CD4-positive, alpha-beta T cell treated with Interferon gamma for 1 hour (primary cell): ENCODE measurements at regions not wholly inside any gene's neighbourhood (a gene's known extent, or its start where the extent isn't known, plus 50 kb on each side); places are given as distances from the start of the nearest gene placed in this dataset.

ENCODE experiments used
- DNase-seq: peaks from one replicate; pipeline ENCODE4 v3.0.0-alpha.2; 2020

DNA sequence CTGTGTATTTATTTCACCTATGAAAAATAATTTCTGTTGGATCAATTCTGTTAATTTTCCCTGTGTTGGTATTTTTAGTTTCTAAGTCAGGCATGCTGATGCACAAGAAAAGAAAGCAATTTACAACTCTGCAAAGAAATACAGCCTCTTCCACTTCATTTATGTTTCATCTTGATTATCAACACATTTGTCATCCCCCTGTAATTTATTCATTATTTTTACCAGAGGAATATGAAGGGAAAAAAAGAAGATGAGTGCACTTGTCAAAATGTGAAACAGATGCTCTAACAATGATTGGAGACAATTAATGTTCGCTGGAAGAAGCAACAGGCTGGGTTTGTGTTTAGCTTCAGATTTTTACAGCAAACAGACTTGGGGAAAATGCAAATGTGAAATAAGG, 958.5 kb upstream of the SEL1L start:
- no peak for DNase-seq

DNA sequence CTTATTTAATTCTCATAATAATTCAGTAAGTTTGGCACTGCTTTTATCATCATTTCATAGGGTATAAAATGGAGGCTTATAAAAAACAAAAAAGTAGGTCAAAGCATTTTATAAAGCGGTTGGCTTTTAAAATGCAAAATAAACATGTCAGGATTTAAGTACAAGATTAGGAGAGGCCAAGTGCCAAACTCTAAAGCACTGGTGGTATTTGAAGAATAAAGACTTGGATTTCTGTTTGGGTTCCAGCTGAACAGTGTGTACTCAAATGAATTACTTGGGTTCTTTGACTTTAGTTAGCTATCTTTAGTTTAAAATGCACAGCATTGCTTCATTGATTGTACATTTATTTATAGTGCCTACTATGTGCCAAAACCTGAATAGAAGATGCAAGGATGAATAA, 966.6 kb upstream of the SEL1L start:
- no peak for DNase-seq

DNA sequence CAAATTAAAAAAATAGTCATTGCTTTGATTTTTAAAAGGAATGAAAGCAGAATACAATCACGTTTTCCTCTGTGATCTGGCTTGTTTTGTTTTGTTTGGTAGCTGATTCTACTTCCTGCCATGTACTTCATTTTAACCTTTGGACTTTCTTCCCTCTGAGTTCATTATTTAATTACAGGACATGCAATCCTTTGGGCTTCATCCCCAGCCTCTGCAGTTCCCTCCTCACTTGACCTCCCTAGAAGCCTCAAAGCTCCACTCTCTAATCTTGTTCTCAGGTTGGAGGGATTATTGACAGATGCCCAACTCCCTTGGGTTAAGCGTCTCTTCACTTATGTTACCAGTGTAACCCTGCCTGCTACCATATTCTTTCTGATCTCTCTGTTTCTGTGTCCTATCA, 967.9 kb upstream of the SEL1L start:
- DNase-seq, result no peak

DNA sequence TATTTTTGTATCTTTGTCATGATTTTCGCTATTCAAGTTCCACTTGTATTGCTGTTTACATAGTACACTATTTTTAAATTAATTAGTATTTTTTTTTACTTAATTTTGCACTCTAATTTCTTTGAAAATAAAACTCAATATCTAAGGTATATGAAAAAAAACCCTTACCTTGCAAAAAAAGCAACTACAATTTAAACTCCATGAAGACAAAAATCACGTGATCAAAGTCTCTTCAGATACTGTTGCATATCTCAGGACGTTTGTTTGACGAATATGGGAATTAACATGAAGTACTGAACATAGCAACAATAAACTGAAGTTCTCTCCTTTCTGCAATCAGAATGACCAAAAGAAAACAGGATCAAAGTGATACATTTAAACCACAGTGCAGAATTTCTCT, 968.4 kb upstream of the SEL1L start:
- DNase-seq, result no peak

DNA sequence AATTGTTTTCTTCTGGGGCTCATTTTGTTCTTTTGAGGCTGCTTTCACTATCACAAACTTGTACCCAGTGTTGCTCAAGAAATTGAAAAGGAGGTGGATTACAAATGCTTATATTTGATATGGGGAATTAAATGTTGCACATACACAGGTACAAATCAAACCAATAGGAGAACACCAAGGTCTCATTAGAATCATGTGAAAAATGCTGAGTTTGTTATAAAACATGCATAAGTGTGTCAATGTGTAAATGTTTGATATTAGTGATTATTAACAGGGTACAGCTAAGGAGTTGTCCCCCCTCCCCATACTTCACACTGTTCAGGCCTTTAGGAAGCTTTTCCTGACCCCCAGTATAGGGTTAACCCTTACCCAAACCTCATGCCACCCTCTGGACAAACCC, 971.2 kb upstream of the SEL1L start:
- DNase-seq, result no peak

DNA sequence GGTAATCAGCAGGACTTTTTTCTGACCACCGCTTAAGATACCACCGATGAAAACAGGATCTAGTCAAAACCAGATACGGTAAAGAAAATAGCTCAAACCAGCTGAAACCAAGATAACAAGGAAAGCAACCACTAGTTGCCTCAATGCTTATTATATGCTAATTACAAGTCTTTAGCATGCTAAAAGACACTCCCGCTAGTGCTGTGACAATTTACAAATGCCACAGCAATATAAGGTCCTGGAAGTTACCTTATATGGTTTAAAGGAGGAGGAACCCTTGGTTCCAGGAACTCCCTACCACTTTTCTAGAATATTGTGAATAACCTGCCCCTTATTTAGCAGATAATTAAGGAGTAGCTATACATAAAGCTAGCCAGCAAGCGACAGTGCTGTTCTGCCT, 976.4 kb upstream of the SEL1L start:
- no peak for DNase-seq

DNA sequence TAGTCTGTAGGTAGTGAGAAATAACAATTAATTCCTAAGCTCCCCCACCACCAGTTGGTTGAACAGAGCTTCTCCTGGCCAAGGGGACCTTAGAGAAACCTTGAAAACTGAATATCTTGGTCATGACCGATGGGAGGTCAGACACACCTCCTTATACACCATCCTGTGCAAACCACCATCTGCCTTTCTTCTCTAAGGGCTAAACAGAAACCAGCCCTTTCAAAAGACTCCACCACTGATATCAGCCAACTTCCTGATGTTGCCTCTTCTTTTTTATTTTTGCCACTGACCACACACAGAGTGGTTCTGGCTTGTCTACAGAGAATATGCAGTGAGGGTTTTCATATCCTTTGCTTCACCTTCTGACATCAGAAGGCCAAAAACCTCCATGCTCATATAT, 977.7 kb upstream of the SEL1L start:
- no peak for DNase-seq

DNA sequence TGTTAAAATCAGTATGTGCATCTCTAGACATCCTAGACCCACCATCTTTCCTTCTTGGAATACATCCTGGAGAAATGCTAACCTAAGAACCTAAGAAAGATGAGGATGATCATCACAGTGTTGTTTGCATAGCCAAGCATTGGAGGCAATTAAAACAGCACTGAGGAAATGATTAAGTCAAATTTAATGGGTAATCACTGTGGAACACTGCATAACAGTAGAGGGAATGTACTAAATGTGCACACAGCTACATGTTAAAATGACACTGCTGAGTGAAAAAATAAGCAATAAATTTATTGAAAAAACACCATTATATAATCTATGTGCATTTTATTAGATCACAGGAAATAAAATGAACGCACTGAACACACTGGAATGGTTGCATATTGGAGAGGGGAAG, 987.1 kb upstream of the SEL1L start:
- DNase-seq, result no peak

DNA sequence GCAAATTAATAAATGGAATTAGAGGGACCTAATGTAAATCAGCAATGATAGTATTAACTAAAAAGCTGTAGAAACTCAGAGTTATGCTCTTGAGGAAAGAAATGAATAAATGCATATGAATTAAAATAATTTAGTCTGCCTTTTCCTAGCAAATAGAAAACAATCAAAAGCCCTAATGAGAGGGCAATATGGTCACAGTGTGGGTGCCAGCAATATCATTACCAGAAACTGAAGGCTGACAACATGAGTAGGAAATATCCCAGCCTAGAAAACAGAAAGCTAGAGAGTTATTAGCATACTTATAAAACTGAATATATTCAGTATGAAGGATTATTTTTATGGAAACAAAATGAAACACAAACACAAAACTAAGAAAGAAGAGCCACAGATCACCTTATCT, 987.5 kb upstream of the SEL1L start:
- DNase-seq, result no peak

DNA sequence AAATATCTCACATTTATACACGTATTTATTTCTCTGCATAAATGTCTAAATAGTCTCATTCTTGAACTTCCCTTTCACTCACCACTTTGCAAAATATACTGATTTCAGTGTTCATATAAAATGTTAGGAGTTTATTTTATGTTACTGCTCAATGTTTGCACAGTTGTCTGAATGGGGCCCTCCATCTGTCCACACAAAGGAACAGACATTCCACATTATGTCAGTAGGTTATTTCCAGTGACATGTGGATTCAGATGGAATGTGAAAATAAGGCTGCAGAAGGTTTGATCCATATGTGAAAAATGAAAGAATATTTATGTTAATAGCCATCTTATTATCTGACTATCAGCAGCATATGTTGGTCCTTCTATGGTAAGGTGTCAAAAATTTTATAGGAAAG, 994.4 kb upstream of the SEL1L start:
- no peak for DNase-seq

DNA sequence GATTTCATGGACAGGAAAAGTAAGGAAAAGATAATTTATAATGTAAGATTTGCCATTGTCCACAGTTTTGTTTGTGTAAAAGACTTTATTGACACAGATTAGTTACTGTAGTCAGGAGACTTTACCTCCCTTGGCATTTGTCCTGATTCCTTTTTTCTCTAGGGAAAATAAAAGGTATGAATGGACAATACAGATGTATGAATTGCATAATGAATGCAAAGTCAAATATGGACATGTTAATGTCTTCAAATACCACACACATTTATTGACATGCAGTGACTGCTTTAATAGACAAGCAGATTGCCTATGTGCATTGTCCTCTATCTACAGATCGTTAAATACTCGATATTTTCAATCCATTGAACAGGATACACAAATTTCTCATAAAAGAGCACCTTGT, 999.7 kb upstream of the SEL1L start:
- DNase-seq, result no peak

DNA sequence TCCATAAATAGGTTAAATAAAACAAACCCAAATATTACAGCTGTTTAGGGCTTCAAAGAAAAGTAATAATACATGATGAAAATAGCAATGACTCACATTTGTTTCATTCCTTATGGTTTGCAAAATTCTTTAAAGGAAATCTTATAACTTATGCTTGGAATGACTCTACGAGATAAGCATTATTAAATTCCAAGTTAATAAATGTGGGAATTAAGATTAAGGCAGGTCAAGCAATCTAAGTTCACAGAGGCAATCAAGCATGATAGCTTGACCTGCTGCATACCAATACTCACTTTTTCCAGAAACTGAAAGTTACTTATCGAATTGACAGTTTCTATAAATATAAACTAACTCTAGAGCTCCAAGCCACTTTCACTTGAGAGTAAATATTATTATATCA, 1002.9 kb upstream of the SEL1L start:
- no peak for DNase-seq

DNA sequence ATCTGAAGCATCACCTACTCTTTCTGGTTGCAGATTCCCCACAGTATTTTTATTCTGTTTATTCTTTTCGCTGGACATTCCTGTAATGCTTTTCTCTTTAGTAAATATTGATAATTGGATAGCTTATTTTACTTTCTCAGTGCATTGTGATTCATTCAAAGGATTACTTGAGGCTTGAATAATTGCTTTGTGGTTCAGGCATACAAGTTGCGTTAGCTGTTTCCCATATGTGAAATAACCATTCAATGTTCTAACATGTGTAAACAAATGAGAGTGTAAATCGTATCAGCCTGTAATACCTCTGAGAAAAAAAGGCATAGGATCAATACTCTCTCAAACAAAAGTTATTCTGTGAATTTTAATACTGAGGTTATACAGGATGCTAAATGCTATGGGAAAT, 1004.2 kb upstream of the SEL1L start:
- DNase-seq, result no peak

DNA sequence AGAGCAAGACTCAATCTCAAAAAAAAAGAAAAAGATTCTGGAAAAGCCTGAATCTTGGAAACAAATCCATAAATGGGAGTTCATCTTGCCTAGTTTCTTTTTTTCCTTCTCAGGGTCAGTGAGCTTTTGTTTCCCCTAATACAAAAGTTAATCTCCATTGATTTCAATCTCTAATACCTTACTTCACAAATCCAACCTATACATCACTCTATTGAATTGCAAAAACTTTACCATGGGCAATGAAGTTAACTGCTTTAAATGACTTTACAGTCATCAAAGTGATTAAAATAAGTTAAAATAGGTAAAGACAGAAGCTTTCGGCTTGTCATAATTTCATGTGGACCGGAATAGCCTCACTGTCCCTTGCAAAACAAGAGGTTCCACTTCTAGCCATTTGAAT, 1012.7 kb upstream of the SEL1L start:
- no peak for DNase-seq

DNA sequence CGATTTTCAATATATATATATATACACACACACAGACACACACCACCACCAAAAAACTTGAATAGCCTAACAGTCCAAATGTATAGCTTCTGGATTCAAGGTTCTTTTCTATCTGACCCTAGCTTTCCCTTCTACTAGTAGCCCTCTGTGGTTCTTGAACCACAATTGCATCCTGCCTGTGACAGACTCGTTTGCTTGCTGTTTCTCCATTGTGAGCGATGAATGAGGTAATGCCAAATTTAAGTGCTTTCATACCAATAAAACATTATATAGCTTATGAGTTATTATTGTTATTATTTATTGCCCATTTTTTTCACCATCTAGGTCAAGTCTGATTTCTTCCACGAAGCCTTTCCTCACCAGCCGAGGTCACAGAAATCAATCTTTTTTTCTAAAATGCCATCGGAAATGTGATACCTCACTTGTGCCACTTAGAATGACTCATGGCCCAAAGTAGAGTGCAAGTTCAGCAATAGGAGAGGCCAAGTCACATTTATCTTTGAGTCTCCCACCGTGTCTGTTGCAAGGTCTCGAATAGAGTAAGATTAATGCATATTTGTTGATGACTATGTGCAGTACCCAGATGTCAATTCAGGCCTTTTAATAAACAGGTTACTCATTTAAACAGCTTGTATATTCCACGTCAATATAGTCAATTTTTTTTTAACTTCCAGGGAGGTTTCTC, 1015.8 kb upstream of the SEL1L start:
- DNase-seq, result no peak

DNA sequence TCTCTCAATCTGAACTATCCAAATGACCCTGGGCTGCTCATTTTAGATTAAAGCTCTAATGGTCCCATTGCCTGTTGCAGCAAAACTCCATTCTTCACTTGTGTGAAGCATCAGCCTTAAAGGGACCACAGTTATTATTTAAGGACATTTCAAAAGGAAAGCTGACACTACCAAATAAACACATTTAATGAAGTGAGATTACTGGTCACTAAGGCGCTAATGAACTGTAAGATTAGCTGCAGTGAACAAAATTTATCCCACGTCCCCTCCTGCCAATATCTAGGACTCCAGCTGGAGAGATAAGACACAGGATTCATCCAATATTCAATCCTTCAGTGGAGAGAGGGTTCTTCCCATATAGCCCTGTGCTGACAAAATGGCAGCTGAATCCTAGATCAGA, 1029.2 kb upstream of the SEL1L start:
- DNase-seq, result no peak

DNA sequence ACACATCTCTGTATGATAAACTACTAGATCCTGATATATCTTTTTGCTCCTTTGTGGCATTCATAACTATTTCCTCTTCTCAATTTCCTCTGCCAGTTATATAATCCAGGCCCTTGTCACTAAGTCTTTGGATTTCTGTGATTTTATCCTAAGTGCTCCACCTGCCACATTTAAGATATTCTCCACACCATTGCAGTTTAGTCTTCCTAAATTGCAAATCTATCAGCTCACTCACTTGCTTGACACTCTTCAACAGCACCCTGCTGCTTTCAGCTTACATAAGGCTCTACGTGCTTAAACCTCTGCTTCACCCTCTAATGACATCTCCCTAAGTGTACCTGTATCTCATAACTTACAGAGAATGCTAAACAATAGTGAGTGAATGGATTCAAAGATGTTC, 1032.2 kb upstream of the SEL1L start:
- DNase-seq, result no peak

DNA sequence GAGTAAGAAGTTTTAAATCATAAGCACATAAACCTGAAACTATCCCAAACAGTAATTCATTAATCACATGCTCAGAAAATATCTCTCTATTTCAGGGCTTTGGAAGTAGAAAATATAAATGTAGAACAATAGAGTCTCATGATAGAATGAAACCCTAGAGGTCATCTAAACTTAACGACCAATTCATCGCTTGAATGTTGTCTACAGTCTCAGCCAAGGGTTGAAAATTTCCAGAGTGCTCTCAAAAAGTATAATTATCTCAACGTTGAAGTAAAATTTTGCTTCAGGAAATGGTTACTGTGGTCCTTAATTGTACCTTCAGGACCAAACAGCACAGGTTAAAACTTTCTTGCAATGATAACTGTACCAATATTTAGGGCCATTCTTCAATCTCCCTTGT, 1053.6 kb upstream of the SEL1L start:
- no peak for DNase-seq

DNA sequence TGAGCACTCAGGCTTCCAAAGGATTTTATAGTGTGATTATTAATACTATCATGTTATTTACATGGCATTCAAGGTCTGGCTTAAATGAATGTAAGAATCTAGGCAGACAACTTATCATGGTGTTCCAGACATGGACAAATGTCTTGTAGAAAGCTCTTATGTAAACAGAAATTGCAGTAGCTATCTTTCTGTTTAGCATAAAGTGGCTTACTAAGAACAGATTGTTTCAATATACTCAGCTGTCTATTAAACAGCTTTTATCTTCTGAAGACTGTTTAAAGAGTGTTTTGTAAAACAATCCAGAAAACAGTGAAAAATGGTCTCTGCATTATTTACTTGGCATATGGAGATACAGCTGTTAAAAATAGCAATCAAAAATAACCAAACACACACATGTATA, 1061.8 kb upstream of the SEL1L start:
- no peak for DNase-seq

DNA sequence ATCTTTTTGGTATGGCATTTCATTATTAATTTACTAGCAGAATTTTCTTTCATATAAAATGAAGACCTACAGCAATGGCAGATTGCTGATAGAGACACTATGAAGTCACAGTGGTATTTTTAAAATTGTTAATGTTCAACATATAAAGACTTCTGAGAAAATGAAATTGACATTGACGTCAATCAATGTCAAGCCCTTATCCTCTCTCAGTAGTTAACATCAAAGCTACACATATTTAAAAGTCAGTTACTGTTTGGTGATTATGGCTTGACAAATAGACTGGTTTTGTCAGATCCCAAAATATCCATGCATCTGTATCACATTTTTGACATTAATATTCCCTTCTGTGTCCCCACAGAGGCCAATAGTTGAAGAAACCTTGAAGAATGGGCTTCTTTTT, 1069.1 kb upstream of the SEL1L start:
- no peak for DNase-seq

DNA sequence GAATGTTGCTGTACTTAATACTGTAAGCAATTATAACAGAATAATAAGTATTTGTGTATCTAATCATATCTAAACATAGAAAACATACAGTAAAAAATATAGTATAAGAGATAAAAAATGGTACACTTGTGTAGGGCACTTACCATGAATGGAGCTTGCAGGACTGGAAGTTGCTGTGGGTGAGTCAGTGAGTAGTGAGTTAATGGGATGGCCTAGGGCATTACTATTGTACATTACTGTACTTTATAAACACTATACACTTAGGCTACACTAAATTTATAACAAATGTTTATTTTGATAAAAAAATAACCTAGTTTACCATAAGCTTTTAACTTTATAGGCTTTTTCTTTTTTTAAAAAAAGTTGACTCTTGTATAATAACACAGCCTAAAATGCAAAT, 1071.2 kb upstream of the SEL1L start:
- no peak for DNase-seq

DNA sequence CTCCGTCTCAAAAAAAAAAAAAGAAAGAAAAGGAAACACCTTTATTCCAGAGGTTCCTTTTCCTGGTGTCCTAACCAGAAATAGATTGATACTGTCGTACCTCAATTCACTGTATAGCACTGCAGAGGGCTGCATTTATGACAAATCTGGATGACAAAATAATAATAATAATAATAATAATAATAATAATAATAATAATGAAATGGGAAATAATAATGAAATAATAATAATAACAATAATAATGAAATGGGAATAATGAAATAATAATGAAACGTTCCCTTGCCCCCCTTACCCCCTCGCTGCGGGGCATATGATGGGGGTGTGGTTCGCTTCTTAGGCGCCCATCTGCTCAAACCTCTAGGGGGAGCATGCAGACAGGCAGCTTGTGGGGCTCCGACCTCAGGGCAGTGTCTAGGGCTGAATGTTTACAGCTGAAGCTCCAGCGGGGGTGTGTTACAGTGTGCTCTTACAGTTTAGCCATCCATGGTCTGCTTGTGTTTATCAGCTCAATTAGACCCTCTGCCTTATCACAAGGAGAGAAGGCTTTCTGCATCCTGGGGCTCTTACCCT, 1088.3 kb upstream of the SEL1L start:
- DNase-seq, result no peak

DNA sequence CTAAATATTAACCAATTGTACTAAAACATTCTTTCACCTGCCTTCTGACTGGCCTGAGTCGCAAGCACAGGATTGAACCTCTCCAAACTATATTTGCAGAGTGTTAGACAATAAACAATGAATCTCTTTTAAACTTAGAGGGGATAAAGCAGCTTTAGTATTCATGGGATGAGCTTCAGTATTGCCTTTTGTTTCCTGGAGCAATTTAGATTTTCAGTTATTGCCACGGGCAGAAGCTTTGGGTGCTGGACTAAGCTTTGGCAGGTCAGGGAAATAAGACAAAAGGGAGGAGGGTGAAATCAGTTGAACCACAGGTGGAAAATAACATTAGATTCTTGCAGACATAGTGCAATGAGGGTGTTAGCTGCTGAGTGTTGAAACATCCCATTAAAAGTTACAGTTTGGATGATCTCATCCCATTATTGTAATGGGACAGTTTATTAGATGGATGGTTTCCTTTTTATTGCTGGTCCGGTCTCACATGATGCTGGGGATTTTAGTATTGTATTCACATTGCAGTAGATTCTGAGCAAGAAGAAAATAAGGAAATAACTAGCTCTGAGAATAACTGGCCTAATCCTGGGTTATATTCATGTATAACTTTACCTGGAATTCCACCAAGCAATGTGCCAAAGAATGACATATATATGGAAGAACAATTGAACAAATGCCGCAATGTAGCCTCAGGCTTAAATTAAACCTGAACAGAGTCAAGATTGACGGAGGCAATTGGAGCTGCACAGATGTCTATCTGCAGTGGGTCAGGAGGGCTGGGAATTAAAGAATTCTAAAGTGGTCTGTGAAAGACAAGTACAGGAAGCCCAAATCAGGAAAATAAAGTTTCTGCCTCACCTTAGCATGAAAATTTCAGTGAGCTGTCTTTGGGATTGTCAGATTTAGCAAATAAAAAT, 1092.8 kb upstream of the SEL1L start:
- DNase-seq, result no peak

DNA sequence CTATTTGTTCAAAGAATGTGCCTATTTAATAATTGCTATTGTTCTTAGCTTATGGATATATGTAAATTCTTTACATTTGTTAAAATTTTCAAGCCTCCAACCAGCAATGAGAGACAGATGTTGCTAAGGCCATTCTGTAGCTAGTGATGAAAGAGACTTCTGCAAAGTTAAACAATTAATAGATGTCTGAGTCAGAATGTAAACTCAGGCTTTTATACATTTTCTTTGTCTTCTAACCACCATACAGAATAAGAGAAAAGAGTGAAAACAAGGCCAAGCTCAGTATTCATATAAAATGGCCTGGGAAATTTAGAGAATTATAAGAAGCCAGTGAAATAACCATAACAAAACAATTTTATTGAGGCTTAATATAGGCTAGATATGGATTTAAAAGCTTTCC, 1102.3 kb upstream of the SEL1L start:
- DNase-seq, result no peak
